WERI-Rb-1 (cell line): ENCODE measurements at regions not wholly inside any gene's neighbourhood (a gene's known extent, or its start where the extent isn't known, plus 50 kb on each side); places are given as distances from the start of the nearest gene placed in this dataset.

ENCODE experiments used
- DNase-seq: peaks from one replicate; pipeline ENCODE4 v3.0.0-alpha.2; 2020
- H3K27ac ChIP-seq: fragments of 250-450 bp; sonication (Bioruptor Pico); 2 replicates; pipeline ENCODE4 v1.5.1; 2020; ENCODE audit warnings: mild to moderate bottlenecking, moderate library complexity
- H3K27me3 ChIP-seq: fragments of 250-450 bp; sonication (Bioruptor Pico); 2 replicates; pipeline ENCODE4 v1.5.1; 2021; ENCODE audit warnings: mild to moderate bottlenecking, low read depth, moderate library complexity; ENCODE audit not compliant: insufficient read depth, severe bottlenecking
- H3K36me3 ChIP-seq: fragments of 250-450 bp; sonication (Bioruptor Pico); 2 replicates; pipeline ENCODE4 v1.5.1; 2020; ENCODE audit warnings: mild to moderate bottlenecking, moderate library complexity
- H3K4me3 ChIP-seq: 2 replicates; pipeline ENCODE4 v1.5.1; 2011; ENCODE audit warnings: low read depth, mild to moderate bottlenecking, control low read depth, low read length
- H3K9me3 ChIP-seq: fragments of 250-450 bp; sonication (Bioruptor Pico); 2 replicates; pipeline ENCODE4 v1.5.1; 2021; ENCODE audit warnings: mild to moderate bottlenecking, moderate library complexity; ENCODE audit not compliant: severe bottlenecking
- TF ChIP-seq, protein P1 (sequence below): IDR thresholded peaks from 2 replicates; pipeline ENCODE4 v1.5.1; 2011; ENCODE audit warnings: low read depth, mild to moderate bottlenecking, control low read depth, inconsistent platforms, low read length

DNA sequence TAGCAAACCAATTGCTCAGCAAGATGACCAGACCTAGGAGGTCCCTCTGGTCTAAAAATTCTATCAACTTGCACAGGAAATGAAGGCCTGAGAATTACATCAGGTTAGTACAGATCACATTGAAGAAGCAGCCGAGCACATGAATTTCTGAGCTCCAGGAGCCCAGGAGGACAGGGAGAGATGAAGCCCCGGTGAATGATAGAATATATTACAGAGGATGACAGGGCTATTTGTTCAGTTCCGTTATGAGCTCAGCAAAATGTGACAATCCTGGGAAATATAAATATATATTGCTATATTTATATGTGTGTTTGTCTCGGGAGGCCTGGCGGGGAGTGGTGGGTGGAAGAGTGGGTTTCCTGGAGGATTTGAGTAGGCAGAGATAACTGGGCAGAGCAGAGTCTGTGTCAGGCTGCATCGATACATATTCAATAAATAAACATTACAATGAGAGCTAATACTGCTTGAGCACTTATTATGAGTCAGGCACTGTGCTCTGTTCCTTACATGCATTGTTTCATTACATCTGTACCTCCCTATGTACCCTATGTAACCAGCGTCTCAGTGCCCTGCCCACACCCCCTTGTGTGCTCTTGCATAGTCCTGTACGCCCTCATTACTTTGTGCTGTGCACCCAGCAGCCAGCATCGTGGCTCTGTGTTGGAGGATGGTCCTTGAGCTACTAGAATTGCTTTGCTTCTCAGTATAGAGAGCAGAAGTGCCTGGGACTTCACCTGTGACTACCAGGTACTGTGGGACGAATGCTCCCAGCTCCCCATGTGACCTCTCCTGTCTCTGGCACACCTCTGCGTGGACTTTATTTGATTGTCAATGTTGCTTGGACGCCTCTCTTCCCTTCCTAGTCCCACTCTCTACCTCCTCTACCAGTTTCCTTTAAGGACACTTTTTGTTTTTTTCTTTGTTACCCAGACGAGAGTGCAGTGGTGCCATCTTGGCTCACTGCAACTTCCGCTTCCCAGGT, 58.1 kb upstream of the KLF9 start:
- Histone ChIP-seq H3K36me3 (no peaks in the 10 kb centered on the region), H3K27me3 (no peaks in the 10 kb centered on the region), H3K27ac (no peak overlapping the region), H3K9me3 (no peaks in the 10 kb centered on the region), H3K4me3 (no peak overlapping the region)
- TF ChIP-seq, protein P1, sequence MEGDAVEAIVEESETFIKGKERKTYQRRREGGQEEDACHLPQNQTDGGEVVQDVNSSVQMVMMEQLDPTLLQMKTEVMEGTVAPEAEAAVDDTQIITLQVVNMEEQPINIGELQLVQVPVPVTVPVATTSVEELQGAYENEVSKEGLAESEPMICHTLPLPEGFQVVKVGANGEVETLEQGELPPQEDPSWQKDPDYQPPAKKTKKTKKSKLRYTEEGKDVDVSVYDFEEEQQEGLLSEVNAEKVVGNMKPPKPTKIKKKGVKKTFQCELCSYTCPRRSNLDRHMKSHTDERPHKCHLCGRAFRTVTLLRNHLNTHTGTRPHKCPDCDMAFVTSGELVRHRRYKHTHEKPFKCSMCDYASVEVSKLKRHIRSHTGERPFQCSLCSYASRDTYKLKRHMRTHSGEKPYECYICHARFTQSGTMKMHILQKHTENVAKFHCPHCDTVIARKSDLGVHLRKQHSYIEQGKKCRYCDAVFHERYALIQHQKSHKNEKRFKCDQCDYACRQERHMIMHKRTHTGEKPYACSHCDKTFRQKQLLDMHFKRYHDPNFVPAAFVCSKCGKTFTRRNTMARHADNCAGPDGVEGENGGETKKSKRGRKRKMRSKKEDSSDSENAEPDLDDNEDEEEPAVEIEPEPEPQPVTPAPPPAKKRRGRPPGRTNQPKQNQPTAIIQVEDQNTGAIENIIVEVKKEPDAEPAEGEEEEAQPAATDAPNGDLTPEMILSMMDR = no peak
- no peak for DNase-seq

DNA sequence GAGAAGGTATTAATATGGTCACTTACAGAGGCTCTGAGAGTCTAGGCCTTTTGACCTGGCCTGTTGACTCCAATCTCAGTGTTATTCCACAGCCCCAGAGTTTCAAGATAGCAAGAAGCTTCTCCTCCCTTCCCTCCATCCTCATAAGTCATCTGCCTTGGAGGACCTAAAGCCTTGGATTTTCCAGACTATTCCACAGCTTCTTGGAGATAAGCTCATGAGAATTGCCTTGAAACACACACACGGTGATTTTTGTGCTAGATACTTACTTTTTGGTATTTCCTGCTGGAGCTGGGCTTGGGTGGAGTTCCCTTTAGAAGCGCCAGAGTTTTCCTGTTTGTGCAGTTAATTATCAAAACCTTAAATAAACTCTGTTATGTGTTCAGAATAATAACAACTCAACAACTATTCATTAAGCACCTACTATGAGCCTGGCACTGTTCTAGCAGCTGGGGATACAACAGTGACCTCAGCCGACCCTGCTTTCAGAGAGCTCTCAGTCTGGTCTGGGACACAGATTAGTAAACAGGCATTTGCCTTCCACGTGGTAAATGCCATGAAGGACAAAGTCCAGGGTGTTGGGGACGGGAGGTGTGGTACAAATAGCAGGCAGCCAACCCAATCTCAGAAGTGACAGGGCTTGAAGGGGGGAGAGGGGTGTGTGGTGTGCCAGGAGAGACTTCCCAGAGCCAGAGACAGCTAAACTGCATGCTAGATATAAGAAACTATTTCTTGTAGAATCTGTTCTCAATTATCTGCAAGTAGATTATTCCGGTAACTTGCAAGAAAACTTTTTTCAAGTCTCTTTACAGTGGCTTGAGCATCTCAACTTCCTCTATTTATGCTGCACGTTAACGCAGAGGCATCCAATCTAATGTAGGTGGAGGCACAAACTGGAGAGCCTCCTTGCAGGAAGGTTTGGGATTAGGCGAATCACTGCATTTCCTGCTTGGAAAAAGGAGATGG, 55.9 kb upstream of the KLF9 start:
- Histone ChIP-seq H3K9me3 (no peaks in the 10 kb centered on the region), H3K36me3 (no peaks in the 10 kb centered on the region), H3K27ac (no peak overlapping the region), H3K4me3 (no peak overlapping the region), H3K27me3 (no peaks in the 10 kb centered on the region)
- TF ChIP-seq, protein P1 = no peak
- peak; percentile 23 for DNase-seq

DNA sequence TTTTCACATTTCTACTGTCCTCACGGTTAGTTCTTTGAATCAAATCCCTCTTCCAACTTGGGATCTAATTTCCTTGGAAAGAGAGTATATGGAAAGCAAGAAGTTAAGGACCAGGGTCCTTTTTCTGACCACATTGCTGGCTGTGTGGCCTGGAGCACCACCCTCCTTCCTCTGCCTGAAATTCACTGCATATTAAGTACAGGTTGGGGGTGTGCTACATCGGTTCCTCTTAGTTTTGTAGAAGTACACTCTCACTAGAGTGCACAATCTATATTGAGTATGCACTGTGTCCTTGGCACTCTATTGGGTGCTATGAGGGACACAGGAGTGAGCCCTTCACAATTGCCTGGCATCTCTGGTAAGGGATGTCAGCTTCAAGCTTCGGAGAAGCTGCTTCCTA, 53.8 kb upstream of the KLF9 start:
- no peaks in the 10 kb centered on the region for H3K27me3 ChIP-seq
- H3K9me3 ChIP-seq = no peaks in the 10 kb centered on the region
- H3K36me3 ChIP-seq = no peaks in the 10 kb centered on the region
- H3K4me3 ChIP-seq = no peak overlapping the region
- TF ChIP-seq, protein P1 = no peak
- no peak overlapping the region for H3K27ac ChIP-seq
- no peak for DNase-seq

DNA sequence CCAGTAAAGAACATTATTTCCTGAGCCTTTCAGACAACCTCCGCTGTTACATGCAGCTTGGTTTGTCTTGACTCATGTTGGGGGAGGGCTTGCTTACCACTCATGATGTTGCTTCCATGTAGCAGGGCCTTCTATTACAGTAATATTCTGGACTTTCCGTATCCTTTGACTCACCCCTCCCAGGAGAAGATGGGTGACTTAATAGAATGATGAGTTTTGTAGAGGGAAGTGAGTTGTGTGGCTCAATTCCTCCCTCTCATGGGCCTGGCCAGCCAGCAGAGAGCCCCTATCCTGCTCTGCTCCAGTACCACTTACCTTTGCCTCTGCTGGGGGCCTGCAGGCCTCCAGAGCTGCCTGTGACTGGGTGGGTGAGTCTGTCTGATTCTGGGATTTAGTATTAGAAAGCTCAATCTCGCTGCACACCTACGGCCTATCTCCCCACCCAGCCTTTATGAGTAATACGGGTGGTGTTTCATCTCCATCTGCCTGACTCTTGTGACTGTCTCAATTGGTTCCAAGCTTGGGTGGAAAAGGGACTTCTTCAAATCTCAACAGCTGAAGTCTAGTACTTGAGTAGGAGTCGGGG, 52.6 kb upstream of the KLF9 start:
- no peaks in the 10 kb centered on the region for H3K27me3 ChIP-seq
- no peak overlapping the region for H3K4me3 ChIP-seq
- no peak for DNase-seq
- H3K27ac ChIP-seq = no peak overlapping the region
- TF ChIP-seq, protein P1 = no peak
- no peaks in the 10 kb centered on the region for H3K36me3 ChIP-seq
- H3K9me3 ChIP-seq = no peaks in the 10 kb centered on the region

DNA sequence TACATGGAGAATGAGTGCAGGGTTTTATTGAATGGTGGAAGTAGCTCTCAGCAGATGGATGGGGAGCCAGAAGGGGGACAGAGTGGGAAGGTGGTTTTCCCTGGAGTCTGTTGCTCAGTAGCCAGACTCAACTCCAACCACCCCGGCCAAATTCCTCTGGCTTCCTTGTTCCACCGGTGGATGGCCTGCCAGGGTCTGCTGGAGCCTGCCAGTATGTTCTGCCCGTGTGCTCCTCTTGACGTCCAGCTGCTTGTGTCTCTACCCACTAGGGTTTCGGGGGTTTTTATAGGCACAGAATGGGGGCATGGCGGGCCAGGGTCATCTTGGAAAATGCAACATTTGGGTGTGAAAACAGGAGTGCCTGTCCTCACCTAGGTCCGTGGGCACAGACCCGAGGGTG, 51.4 kb upstream of the KLF9 start:
- no peak overlapping the region for H3K27ac ChIP-seq
- no peak overlapping the region for H3K4me3 ChIP-seq
- H3K9me3 ChIP-seq = no peaks in the 10 kb centered on the region
- no peaks in the 10 kb centered on the region for H3K27me3 ChIP-seq
- no peaks in the 10 kb centered on the region for H3K36me3 ChIP-seq
- TF ChIP-seq, protein P1 = no peak
- no peak for DNase-seq
